ENCODE measurements at regions not wholly inside any gene's neighbourhood (a gene's known extent, or its start where the extent isn't known, plus 50 kb on each side); places are given as distances from the start of the nearest gene placed in this dataset.

DNA sequence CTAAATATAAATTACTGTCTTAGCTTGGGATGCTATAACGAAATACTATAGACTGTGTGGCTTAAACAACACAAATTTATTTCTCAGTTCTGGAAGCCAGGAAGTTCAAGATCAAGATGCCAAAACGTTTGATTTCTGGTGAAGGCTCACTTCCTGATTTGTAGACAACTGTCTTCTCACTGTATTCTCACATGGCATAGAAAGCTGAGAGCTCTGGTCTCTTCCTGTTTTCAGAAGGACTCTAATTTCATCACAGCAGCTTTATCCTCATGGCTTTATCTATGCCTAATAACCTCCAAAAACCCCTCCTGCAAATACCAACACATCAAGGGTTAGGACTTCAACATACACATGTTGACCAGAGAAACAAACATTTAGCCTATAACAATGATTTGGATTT, 1795.5 kb downstream of the MRPL39 start:
- H3K23me2 ChIP-seq (ENCODE audit: low read depth, low read length) = no peaks in the 10 kb centered on the region
- no peak overlapping the region for H2BK12ac ChIP-seq (ENCODE audit: low read depth, low read length)
- no peak overlapping the region for H4K91ac ChIP-seq (replicated peaks; ENCODE audit: insufficient read length, low read length)
- no peak overlapping the region for H3K18ac ChIP-seq (ENCODE audit: extremely low read depth, low read length)
- H4K20me1 ChIP-seq (replicated peaks in 1 of 2; ENCODE audit: control insufficient read depth in 1 of 2, insufficient read depth in 2 of 2, low read length in 2 of 2) = no peaks in the 10 kb centered on the region
- H3K79me2 ChIP-seq (ENCODE audit: control insufficient read depth in 1 of 2, insufficient read depth in 2 of 2, low read length in 2 of 2) = no peaks in the 10 kb centered on the region
- no peak overlapping the region for H4K8ac ChIP-seq (ENCODE audit: extremely low read depth, insufficient read depth, low read length)
- no peaks in the 10 kb centered on the region for H3K79me1 ChIP-seq (ENCODE audit: low read depth, low read length)
- FAIRE-seq (no peak), DNase-seq (ENCODE audit: low read depth in 1 of 2, low spot score in 2 of 2) (no peak)
- H3K23ac ChIP-seq (ENCODE audit: insufficient read length) = no peak overlapping the region
- 68% methylated on average over 2 of the region's 2 CpGs; no CpG with 5 or more reads in 1 of the 2 experiments for WGBS, 2 experiments (ENCODE audit: extremely low coverage in 1 of 2, insufficient coverage in 1 of 2, insufficient read length in 1 of 2, insufficient replicate concordance in 2 of 2, low coverage in 1 of 2, low lambda C conversion rate in 2 of 2, missing lambda C conversion rate in 1 of 2)
- no peak overlapping the region for H4K5ac ChIP-seq (ENCODE audit: insufficient read length, low read depth, low read length)
- H3K4me3 ChIP-seq (ENCODE audit: extremely low read depth in 1 of 4, insufficient read depth in 2 of 4, low read depth in 3 of 4, low read length in 4 of 4) = no peak overlapping the region
- no peak overlapping the region for H3K4ac ChIP-seq (replicated peaks; ENCODE audit: insufficient read length, low read depth, low read length)
- no peak overlapping the region for H2AFZ ChIP-seq (ENCODE audit: low read length)
- H3K4me2 ChIP-seq (ENCODE audit: insufficient read depth in 1 of 2, low read depth in 2 of 2, low read length in 2 of 2) = no peak overlapping the region
- no peak overlapping the region for H2BK120ac ChIP-seq (replicated peaks; ENCODE audit: low read depth, low read length)
- no peak overlapping the region for H2BK15ac ChIP-seq (ENCODE audit: low read length)
- peaks cover 0 to 15% of the 10 kb centered on the region in 2 experiments; a peak in 2 of 4 replicates for H3K9me3 ChIP-seq (ENCODE audit: insufficient read depth in 2 of 2, low read depth in 1 of 2, low read length in 1 of 2)
- no peak overlapping the region for H3K14ac ChIP-seq (ENCODE audit: insufficient read length)
- no peak overlapping the region for H2BK5ac ChIP-seq (ENCODE audit: low read depth, low read length)
- H3K4me1 ChIP-seq (replicated peaks in 1 of 4; ENCODE audit: control insufficient read depth in 3 of 4, insufficient read depth in 4 of 4, low read length in 3 of 4) = no peaks in the 10 kb centered on the region
- H3K27me3 ChIP-seq (replicated peaks in 1 of 4; ENCODE audit: control insufficient read depth in 3 of 4, extremely low read depth in 1 of 4, insufficient read depth in 3 of 4, low read length in 3 of 4) = no peaks in the 10 kb centered on the region
- H2AK5ac ChIP-seq (ENCODE audit: low read depth, low read length) = no peak overlapping the region
- H3K27ac ChIP-seq (ENCODE audit: low read depth, low read length) = no peak overlapping the region
- no peaks in the 10 kb centered on the region for H3K36me3 ChIP-seq (ENCODE audit: control insufficient read depth in 2 of 4, insufficient read depth in 4 of 4, low read length in 3 of 4)
- no peak overlapping the region for H2BK20ac ChIP-seq (ENCODE audit: low read length)
- H3K9ac ChIP-seq (replicated peaks in 1 of 4; ENCODE audit: extremely low read depth in 1 of 4, low read depth in 3 of 4, low read length in 3 of 4) = no peak overlapping the region
- ChIA-PET CTCF (ENCODE audit: partially characterized antibody) (interaction anchor here (0.6 kb wide), 1 partner anchor 105 kb away, joined by 3 read pairs; no protein-coding TSS in a partner anchor), POLR2A (ENCODE audit: partially characterized antibody) (no interaction called here)
- no peak overlapping the region for H3K56ac ChIP-seq (replicated peaks; ENCODE audit: insufficient read length, low read depth, low read length)
- TF ChIP-seq NANOG (IDR thresholded peaks at IDR 0.05; ENCODE audit: insufficient read depth, low read depth, low read length, poor library complexity, severe bottlenecking) (no peak), RBBP5 (IDR thresholded peaks at IDR 0.05; ENCODE audit: borderline replicate concordance, low read depth, low read length) (no peak), HDAC6 (IDR thresholded peaks at IDR 0.05; ENCODE audit: low read depth, low read length) (no peak), CHD1 (IDR thresholded peaks at IDR 0.05; ENCODE audit: low read depth, low read length) (no peak), RFX5 (IDR thresholded peaks at IDR 0.05; ENCODE audit: borderline replicate concordance, low read depth, low read length) (no peak), SP1 (IDR thresholded peaks at IDR 0.05; ENCODE audit: low read depth, low read length) (no peak), EZH2 (IDR thresholded peaks at IDR 0.05; ENCODE audit: low read depth, low read length, severe bottlenecking) (no peak), FOSL1 (IDR thresholded peaks at IDR 0.05; ENCODE audit: insufficient read depth, low read depth, low read length) (no peak), KDM4A (IDR thresholded peaks at IDR 0.05; ENCODE audit: low read depth, low read length, severe bottlenecking) (no peak)
